Activated naive CD4-positive, alpha-beta T cell (primary cell): ENCODE measurements at regions not wholly inside any gene's neighbourhood (a gene's known extent, or its start where the extent isn't known, plus 50 kb on each side); places are given as distances from the start of the nearest gene placed in this dataset.

Experiments
- DNase-seq, 4 experiments: peaks; one replicate each; lab custom pipeline; 2025; lab: John Stamatoyannopoulos, UW

DNA sequence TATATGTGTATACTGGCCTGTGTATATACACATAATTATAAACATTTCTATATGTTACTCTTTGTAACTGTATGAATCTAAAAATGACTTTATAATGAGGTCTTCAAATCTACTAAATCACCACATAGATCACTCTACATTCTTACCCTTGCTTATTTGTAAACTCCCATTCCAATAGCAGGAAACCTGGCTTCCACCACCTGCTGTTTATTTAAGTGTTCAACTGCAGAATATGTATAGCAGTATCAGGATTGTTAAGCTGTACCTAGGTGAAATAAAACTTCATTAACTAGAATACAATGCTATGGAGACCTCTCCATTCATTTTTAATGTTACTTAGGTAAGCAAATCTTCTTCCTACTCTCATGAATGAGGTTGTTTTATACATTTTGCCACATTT, 1351.1 kb upstream of the B3GALT2 start:
- DNase-seq: no peak

DNA sequence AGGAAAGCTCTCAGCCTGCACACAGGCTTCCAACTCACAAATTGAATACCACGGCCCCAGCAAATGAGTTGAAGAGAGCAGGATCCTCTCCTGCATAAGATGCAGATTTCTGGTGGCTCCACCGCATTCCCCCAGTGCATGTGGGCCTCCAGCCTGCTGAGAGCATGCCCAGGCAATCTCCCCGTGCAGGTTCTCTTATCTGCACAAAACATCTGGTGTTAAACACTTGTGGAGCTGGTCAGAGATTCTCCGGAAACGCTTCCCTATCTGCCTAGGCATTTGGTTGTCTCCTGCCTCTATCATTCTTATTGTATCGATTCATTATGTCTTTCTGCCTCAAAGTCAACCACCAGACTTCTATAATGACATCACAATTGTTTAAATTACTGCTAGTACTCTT, 1349.0 kb upstream of the B3GALT2 start:
- no peak for DNase-seq

DNA sequence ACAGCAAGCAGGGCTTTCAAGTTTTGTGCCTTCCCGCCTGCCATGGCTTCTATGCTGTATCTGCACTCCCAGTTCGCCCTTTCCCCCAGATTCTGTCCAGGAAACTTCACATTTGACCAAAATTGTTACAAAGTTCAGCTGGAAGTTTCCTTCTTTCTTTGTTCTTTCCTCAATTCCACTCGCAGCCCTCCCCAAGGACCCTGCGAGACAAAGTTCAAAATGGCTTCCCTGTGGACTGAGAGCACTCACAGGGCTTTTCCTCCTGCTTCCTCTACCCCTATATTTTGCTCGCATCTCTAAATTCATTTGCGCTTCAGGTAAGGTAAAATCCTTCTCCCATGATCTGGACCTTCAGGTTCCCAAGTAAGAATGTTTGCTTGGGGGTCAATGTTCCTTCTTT, 1348.4 kb upstream of the B3GALT2 start:
- DNase-seq: no peak

DNA sequence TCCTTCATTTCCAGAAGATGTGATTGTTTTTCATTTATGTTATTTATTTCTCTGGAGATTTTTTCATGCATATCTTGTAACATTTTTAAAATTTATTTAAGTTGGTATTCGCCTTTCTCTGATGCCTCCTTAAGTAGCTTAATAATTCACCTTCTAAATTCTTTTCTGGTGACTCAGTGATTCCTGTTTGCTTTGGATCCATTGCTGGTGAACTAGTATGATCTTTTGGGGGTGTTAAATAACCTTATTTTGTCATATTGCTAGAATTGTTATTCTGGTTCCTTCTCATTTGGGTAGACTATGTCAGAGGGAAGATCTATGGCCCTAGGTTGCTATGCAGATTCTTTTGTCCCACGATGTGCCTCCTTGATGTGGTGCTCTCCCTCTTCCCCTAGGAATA, 1347.2 kb upstream of the B3GALT2 start:
- no peak for DNase-seq

DNA sequence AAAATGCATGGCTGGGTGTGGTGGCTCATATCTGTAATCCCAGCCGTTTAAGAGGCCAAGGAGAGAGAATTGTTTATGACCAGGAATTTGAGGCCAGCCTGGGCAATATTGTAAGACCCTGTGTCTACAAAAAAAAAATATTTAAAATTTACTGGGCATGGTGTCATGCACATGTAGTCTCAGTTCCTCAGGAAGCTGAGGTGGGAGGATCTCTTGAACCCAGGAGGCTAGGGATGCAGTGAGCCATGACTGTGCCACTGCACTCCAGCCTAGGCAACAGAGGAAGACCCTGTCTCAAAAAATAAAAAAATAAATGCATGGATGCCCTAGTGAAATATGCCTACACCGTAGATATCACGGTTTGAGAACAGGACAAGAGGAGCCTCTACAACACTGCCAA, 1331.2 kb upstream of the B3GALT2 start:
- no peak for DNase-seq

DNA sequence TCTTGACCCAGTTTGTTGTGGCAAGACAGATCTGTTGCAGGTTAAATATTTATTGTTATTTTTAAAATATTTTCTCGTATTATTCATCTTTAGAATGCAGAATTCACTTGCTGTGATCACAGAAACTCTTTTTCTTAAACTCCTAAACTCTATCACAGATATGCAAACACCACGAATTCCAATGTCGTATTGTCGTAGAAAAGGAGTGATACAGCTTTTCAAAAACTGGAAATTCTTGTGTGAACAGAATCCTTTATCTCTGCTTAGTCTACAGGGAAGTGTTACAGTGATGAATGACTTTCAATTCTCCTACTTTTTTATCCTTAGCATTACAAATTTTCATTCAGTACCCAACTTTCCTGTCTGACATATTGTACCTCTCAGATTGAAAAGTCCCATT, 1329.5 kb upstream of the B3GALT2 start:
- no peak for DNase-seq

DNA sequence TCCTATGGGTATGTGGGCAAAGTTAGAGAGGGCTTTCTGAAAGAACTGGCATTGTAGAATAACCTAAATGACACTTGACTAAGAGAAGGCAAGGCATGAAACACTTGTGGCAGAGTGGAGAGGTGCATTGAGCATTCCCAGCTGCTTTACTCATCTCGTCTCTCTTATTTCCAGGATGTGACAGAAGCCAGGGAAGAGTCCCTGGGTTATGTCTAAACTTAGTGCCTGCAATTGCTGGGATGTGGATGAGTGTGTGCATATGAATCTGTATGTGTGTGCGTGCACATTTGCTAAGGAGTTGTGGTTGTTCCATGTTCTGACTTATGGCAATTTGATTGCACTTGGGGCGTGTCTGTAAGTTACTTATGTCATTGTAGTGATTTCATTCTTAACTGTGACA, 1326.5 kb upstream of the B3GALT2 start:
- no peak for DNase-seq

DNA sequence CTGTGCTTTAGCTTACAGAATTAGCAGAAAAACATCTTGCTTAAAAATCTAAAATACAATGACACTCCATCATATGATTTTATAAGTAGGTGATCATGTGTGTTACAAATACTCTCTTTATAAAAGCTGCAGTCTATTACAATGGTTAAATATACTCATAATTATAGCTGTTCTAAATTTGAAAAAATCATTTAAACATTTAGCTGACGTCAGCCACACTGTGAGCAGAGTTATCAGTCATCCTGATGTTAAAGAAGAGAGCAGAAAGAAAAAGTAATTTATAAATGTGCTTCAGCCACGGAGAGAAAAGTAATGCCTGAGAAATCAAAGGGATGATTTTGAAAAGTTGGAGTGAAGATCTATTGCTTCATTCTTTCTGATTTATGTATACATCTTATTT, 1325.9 kb upstream of the B3GALT2 start:
- DNase-seq: no peak

DNA sequence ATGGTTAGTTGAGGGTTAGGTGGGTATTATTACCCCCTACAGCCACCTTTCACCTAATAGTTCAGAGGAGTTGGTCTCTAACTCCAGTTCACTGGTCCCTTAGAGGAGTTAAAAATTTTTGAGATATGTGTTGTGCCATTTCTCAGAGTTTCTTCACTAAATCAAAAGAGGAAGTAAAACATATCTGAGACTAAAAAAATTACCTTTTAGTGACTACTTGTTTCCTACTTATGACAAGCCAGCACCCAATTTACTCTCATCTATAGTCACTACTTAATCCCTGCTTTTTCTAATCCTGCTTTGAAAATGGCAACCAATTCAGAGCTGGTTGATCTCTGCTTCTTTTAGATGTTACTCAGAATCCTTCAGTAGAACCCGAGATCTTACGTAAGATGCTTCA, 1316.8 kb upstream of the B3GALT2 start:
- DNase-seq: no peak

DNA sequence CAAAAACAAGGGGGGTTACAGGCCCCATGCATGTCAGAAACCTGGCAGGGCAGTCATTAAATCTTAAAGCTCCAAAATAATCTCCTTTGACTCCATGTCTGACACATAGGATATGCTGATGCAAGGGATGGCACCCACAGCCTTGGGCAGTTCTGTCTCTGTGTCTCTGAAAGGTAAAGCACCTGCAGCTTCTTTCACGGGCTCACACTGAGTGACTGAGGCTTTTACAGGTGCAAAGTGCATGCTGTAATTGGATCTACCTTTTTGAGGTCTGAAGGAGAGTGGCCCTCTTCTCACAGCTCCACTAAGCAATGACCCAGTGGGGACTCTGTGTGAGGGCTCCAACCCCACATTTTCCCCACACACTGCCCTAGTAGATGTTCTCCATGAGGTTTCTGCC, 1309.0 kb upstream of the B3GALT2 start:
- DNase-seq: no peak

DNA sequence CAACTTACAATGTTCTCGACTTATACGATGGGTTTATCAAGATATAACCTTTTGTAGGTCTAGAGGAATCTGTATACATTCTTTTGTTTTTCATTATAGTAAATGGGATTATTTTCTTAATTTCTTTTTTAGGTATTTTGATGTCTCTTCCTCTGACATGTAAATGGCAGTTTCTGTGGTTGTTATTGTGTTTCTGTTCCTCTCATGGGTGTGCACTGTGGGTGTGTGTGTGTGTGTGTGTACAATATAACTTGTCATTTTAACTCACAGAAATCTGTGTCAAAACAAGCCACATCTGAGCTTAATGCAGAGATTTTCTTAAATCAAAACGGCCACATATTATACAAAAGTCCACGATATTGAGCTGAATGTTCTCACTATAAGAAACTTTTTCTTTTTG, 1300.8 kb upstream of the B3GALT2 start:
- no peak for DNase-seq

DNA sequence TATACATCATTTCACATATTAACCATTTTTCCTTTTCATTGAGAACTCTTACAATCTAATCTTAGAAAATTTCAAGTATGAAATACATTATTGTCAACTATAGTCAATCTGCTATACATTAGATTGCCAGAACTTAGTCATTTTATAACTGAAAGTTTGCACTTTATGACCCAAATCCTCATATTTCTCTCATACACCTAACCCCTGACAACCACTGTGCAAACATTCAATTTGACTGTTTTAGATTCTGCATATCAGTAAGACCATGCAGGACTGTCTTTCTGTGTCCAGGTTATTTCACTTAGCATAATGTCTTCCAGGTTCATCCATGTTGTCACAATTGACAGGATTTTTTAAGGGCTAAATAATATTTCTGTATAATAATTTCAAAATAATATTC, 1299.0 kb upstream of the B3GALT2 start:
- DNase-seq: no peak

DNA sequence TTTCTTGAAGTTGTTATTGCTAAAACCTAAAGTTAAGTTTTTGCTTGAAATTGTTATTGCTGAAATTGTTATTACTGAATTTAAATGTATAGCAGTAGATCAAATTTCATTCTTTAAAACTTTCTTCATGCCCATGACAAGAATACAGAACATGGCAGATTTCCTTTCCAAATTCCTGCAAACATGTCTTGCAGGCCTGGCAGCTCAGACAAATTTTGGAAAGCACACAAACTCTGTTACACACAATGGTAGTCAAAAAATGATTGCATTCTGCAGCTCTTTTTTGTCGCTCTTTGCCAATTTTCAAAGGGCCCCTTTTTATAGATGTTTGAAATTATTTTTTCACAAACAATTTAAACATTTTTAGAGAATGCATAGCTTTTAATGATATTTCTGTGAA, 1292.3 kb upstream of the B3GALT2 start:
- DNase-seq: no peak

DNA sequence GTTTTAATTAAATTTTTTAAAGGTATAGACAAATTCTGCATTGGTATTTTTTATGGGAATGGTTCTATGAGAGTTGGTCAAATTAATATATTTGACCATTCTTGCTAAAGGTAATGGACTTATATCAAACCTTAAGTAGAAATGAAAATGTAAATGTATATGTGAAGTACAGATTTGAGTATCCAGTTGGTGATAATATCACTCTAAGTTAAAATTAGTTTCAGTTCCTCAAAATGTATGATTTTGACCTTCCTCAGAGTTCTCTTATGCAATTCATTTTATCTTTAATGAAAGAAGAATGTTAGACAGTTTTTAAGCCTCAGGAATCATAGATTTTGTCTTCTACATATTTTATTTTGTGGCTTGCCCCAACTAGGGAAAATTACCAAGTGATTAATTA, 1291.5 kb upstream of the B3GALT2 start:
- DNase-seq: no peak

DNA sequence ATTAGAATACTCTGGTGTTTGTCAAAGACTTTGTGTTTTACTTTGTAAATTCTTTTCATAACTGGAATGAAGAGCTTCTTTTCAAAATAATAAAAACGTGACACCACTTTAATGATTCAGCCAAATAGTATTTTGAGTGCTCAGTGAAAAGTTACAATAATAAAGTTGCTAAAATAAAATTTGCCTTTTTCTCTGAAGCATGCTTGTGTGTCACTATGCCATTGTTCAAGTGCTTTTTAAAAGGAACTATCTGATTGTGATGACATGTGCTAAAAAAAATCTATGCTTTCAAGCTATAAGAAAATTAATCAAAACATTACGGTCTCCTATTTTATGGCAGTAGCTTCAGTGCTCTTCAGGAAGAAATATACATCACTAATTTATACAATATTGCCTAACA, 1290.5 kb upstream of the B3GALT2 start:
- DNase-seq: no peak

DNA sequence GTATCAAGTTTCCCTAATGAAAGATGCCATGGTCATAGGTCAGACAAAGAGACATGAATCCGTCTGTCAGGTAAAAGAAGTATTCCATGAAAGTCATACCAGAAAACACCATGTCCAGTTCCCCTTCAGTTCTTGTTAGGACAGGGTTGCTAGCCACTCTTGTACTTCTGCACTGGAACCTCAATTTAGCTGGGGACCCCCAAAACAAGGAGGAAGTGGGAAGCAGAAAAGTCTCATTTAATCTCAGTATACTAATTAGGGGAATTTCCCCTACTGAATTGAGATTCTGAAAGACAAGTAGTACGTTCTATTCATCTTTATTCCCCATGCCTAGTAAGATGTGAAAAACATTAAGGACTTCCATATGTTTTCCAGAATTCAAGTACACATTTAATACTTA, 1289.9 kb upstream of the B3GALT2 start:
- DNase-seq: no peak

DNA sequence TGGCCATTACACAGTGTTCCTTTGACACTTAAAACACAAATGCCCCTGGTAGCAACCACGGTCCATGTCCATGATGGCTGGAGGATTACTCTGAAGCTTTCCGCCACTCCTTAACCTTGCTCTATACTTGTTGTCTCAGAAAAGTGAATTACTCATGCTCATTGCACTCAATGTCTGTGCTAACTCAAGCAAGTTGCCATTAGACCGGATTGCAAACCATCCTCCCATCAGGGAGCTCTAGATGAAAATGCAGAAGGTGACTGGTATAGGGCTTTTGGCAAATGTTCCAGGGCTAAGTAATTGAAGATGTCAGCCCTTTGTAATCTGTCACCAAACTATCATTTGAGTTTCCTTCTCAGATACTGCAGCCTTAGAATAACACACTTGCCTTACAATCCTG, 1288.3 kb upstream of the B3GALT2 start:
- no peak for DNase-seq

DNA sequence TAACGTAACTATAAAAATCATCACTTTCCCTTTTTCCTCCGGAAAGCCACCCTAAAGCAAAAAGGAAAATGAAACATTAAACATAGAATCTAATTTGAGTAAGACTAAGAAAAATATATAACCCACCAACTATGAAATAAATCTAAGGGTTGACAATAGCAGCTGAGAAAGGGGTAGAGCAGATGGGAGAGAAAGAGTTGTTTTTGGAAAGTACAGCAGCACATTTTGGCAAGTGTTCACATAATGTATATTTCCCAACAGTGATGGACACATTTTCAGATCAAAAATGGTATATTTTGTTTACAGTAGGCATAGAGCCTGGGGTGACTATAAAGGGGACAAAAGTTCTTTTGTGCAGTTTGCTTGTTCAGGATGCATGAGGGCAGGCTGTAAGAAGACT, 1287.4 kb upstream of the B3GALT2 start:
- DNase-seq: no peak

DNA sequence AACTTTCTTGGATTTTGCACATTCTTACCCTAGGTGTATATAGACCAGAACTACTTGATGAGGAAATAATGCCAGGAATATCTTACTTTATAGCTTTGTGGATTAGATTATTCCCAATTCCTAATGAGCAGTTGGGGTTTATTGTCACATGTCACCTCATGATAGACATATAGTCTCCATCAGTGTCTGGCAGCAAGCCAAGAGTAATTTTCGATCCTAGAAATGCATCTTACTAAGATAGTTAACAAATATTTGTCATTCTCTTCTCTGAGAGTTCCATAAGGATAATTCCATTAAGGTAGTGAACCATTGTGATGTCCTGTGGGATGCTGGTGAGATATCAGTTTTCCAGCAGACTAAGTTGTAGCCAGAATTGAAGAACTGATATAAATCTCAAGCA, 1282.9 kb upstream of the B3GALT2 start:
- DNase-seq: no peak

DNA sequence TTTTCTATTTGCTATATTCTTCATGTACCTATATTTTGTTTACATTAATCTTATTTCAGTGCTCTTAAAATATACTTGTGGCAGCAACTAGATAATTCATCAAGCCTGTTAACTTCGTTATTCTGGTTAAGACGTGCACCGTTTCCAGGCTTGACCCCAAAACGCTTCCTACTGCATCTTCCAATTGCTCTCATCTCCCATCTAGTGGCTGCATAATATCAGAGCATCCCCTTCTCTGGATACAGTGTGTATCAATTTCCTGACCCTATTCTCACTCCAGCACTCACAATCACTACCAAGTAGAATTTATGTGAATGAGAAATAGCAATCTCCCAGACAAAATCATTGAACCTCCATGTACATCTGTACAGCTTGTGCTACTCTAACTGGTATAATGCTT, 1280.3 kb upstream of the B3GALT2 start:
- DNase-seq: no peak

DNA sequence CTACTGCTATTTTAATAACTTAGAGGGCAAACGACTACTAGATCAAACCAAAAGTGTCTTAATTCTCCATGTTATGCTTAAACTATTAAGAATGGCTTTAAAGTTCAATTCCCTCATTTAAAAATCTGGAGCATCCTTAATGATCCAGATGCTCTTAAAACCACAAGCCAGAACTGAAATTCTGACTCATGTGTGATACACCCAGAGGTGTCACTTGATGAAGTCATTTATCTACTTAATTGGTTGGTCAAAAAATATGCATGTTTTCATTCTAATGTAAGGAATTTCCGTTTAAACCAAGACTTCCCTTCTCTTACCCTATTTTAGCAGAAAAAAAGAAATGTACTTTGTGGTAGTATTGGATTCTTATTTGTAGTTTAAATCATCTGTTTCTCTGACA, 1261.2 kb upstream of the B3GALT2 start:
- no peak for DNase-seq

DNA sequence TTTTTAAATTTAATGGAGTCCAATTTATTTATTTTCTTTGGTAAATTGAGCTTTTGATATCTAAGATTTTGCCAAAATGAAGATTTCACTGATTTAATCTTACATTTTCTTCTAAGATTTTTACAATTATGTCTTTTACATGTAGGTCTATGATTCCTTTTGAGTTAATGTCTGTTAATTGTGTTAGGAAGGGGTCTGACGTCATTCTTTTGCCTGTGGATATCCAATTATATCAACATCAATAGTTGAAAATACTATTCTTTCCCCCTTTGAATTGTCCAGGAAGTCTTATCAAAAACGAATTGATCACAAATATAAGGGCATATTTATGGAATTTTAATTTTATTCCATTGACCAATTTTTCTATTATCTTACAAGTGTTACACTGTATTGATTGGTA, 1258.8 kb upstream of the B3GALT2 start:
- DNase-seq: no peak

DNA sequence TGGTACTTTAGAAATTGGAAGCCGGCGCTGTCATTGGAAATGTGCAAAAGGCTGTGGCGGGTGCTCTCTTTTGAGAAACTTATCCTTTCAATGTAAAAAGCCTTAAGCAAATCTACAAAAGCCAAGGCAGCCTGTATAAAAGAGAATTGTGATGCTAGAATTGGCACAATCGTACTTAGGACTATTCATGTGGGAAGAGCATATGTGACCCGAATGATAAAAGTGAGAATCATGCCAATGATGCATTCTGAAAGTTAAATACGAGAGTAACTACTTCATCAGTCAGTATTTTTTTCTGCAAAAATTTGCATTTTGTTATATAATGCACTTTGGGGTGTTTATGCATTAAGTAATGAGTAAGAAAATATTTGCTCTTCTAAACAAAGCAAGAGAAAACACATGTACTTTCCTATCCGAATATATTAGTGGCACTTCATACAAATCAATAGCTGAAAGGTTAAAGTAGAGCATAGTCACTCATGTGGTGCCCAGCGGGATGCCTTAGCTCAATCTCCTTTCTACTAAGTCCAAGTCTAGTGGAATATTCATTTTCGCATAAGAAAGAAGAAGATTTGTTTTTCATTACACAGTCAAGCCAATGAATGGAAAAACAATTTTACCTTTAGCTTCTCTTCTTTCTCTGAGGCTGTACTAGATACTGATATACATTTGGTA, 1256.6 kb upstream of the B3GALT2 start:
- DNase-seq: no peak

DNA sequence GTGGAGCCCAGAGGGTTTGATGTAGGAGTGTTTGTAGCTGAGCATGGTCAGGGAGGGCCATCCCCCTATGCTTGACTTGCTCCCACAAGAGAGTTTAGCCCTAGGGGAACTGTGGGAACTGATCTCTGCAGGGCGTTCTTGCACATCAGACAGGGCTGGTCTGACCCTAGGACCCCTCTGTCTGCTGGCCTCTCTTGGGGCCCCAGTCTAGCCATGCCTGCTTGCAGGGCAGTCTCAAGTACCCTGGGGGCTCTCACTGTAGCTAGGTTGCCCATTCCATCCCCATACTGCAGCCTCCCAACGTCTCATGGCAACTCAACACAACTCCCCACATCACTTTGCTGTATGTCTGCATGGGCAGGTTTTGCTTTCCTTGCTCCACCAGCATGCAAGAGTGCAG, 1250.7 kb upstream of the B3GALT2 start:
- no peak for DNase-seq

DNA sequence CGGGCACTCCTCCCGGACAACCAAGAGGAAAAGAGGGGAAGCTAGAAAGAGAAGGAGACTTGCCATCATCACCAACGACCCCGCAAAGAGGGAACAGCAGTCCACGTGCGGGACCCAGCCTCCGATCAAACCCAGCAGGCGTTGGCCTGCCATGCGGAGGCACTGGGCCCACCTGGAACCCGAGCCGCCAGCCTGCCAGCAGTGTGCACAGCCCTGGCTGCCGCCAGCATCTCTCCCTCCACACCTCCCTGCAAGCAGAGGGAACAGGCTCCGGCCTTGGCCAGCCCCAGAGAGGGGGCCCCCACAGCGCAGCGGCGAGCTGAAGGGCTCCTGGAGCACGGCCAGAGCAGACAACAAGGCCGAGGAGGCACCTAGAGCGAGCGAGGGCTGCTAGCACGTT, 1244.7 kb upstream of the B3GALT2 start:
- DNase-seq: no peak
